ENCODE measurements at regions not wholly inside any gene's neighbourhood (a gene's known extent, or its start where the extent isn't known, plus 50 kb on each side); places are given as distances from the start of the nearest gene placed in this dataset.

- no peak for DNase-seq
These were observed 225.4 kb upstream of the PREP start for GRCh38 chr6:105628156-105628860.

- no peak for DNase-seq
These were observed 223.6 kb upstream of the PREP start for GRCh38 chr6:105626295-105627158.

- no peak for DNase-seq
These were observed 221.1 kb upstream of the PREP start for GRCh38 chr6:105624021-105624420.

GRCh38 chr6:105622226-105622625 lies 219.3 kb upstream of the PREP start:
- DNase-seq, result no peak

GRCh38 chr6:105621564-105622175 lies 218.8 kb upstream of the PREP start:
- DNase-seq, result no peak

- no peak for DNase-seq
These were observed 218.0 kb upstream of the PREP start for GRCh38 chr6:105620878-105621277.

GRCh38 chr6:105619971-105620741 lies 217.3 kb upstream of the PREP start:
- DNase-seq, result no peak

- no peak for DNase-seq
These were observed 215.4 kb upstream of the PREP start for GRCh38 chr6:105618247-105618646.

- DNase-seq, result no peak
These were observed 213.6 kb upstream of the PREP start for GRCh38 chr6:105616521-105616920.

GRCh38 chr6:105611606-105612005 lies 208.7 kb upstream of the PREP start:
- no peak for DNase-seq

- no peak for DNase-seq
These were observed 206.6 kb upstream of the PREP start for GRCh38 chr6:105609375-105609991.

- no peak for DNase-seq
These were observed 206.0 kb upstream of the PREP start for GRCh38 chr6:105608711-105609374.

- no peak for DNase-seq
These were observed 205.0 kb upstream of the PREP start for GRCh38 chr6:105607636-105608621.

GRCh38 chr6:105606831-105607463 lies 204.1 kb upstream of the PREP start:
- DNase-seq, result no peak

GRCh38 chr6:105604587-105604884 lies 201.7 kb upstream of the PREP start:
- DNase-seq, result no peak

GRCh38 chr6:105603788-105604586 lies 201.1 kb upstream of the PREP start:
- DNase-seq, result no peak

- no peak for DNase-seq
These were observed 198.8 kb upstream of the PREP start for GRCh38 chr6:105601541-105602236.

- no peak for DNase-seq
These were observed 197.7 kb upstream of the PREP start for GRCh38 chr6:105600336-105601260.
